ENCODE measurements at regions not wholly inside any gene's neighbourhood (a gene's known extent, or its start where the extent isn't known, plus 50 kb on each side); places are given as distances from the start of the nearest gene placed in this dataset.

DNA sequence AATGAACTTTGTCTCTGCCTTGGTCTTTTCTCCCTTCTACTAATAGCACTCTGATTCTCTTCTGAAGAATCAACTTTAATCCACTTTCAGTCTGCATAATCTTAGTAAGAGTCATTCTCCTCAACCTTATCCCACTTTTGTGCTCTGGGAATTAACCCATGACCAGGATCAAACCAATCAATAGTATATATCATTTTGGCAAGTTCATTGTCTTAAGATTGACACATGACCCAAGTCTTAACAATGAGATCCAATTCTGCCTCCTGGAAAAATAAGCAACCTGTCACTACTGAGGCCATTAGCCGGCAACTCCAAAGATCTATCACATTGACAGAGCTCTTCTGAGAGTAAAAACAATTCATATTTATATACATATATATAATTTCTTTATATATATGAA is 1358.4 kb upstream of the ADGRL3 start:
- 100% methylated on average over 1 of the region's 1 CpG for WGBS (ENCODE audit: insufficient coverage, insufficient replicate concordance, low lambda C conversion rate, missing lambda C conversion rate)
- ChIA-PET CTCF (no interaction called here), RAD21 (ENCODE audit: unreplicated experiment) (no interaction called here), POLR2A (no interaction called here), SMC1A (ENCODE audit: uncharacterized antibody, unreplicated experiment) (no interaction called here)
- H3K9ac ChIP-seq (ENCODE audit: control insufficient read depth, insufficient read depth, low read length) = no peak overlapping the region
- TF ChIP-seq CREB1 (IDR thresholded peaks at IDR 0.05; ENCODE audit: low read depth) (no peak), KLF5 (IDR thresholded peaks at IDR 0.05; ENCODE audit: partially characterized antibody) (no peak), MTA2 (IDR thresholded peaks at IDR 0.05; ENCODE audit: low read depth) (no peak), ZBED1 (IDR thresholded peaks at IDR 0.05; ENCODE audit: borderline replicate concordance) (no peak), ZNF274 (IDR thresholded peaks at IDR 0.05; ENCODE audit: insufficient read depth, insufficient read length) (no peak), MYC (IDR thresholded peaks at IDR 0.05; ENCODE audit: insufficient read depth, insufficient read length, insufficient replicate concordance, low read length, severe bottlenecking) (no peak), CHD4 (IDR thresholded peaks at IDR 0.05) (no peak), TCF3 (IDR thresholded peaks at IDR 0.05; ENCODE audit: borderline replicate concordance, insufficient read depth, low read depth, low read length) (no peak)
- FAIRE-seq = no peak
- no peaks in the 10 kb centered on the region for H3K36me3 ChIP-seq (ENCODE audit: control insufficient read depth in 2 of 2, insufficient read depth in 2 of 2, low read length in 1 of 2)
- no peak overlapping the region for H3K4me3 ChIP-seq
- no peak overlapping the region for H2AFZ ChIP-seq (ENCODE audit: control insufficient read depth, low read depth, low read length)
- no peaks in the 10 kb centered on the region for H3K79me2 ChIP-seq (ENCODE audit: control insufficient read depth, insufficient read depth, low read length)
- in situ Hi-C loops (cut with MboI) (no loop called here), intact Hi-C loops (cut with micrococcal nuclease; ENCODE audit: unreplicated experiment) (no loop called here)
- no peaks in the 10 kb centered on the region for H3K9me3 ChIP-seq (replicated peaks; ENCODE audit: control insufficient read depth, insufficient read depth, low read length)
- no peaks in the 10 kb centered on the region for H3K4me1 ChIP-seq (ENCODE audit: control insufficient read depth, insufficient read depth, low read length)
- no TSS peak for BruUV-seq (replicated peaks)
- H4K20me1 ChIP-seq (ENCODE audit: control insufficient read depth, insufficient read depth) = no peaks in the 10 kb centered on the region
- H3K4me2 ChIP-seq (ENCODE audit: control insufficient read depth, insufficient read depth) = no peak overlapping the region
- no peak for DNase-seq (ENCODE audit: low read depth, low spot score)
- no peaks in the 10 kb centered on the region for H3K27me3 ChIP-seq (replicated peaks in 1 of 2; ENCODE audit: control insufficient read depth in 2 of 2, insufficient read depth in 2 of 2, low read length in 1 of 2)
- no peak for ATAC-seq
- no peak overlapping the region for H3K27ac ChIP-seq (ENCODE audit: control insufficient read depth, insufficient read depth)

DNA sequence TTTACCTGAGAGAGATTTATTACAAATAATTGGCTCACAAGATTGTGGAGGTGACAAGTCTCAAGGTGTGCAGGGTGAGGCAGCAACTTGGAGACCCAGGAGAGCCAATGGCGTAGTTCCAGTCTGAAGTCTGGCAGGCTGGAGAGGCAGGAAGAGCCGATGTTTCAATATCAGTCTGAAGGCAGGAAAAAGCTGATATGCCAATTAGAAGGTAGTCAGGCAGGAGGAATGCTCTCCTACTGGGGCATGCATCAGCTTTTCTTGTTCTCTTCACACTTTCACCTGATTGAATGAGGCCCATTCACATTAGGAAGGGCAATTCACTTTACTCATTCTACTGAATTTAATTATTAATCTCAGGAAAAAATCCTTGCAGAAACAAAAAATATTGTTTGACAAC is 1351.7 kb upstream of the ADGRL3 start:
- Histone ChIP-seq H3K27me3 (replicated peaks in 1 of 2; ENCODE audit: control insufficient read depth in 2 of 2, insufficient read depth in 2 of 2, low read length in 1 of 2) (no peaks in the 10 kb centered on the region), H3K27ac (ENCODE audit: control insufficient read depth, insufficient read depth) (no peak overlapping the region), H3K79me2 (ENCODE audit: control insufficient read depth, insufficient read depth, low read length) (no peaks in the 10 kb centered on the region), H4K20me1 (ENCODE audit: control insufficient read depth, insufficient read depth) (no peaks in the 10 kb centered on the region), H2AFZ (ENCODE audit: control insufficient read depth, low read depth, low read length) (no peak overlapping the region), H3K9ac (ENCODE audit: control insufficient read depth, insufficient read depth, low read length) (no peak overlapping the region), H3K4me3 (no peak overlapping the region), H3K4me1 (ENCODE audit: control insufficient read depth, insufficient read depth, low read length) (no peaks in the 10 kb centered on the region), H3K9me3 (replicated peaks; ENCODE audit: control insufficient read depth, insufficient read depth, low read length) (no peaks in the 10 kb centered on the region), H3K36me3 (ENCODE audit: control insufficient read depth in 2 of 2, insufficient read depth in 2 of 2, low read length in 1 of 2) (no peaks in the 10 kb centered on the region), H3K4me2 (ENCODE audit: control insufficient read depth, insufficient read depth) (no peak overlapping the region)
- in situ Hi-C loops (cut with MboI) (no loop called here), intact Hi-C loops (cut with micrococcal nuclease; ENCODE audit: unreplicated experiment) (no loop called here)
- ChIA-PET SMC1A (ENCODE audit: uncharacterized antibody, unreplicated experiment) (no interaction called here), CTCF (no interaction called here), RAD21 (ENCODE audit: unreplicated experiment) (no interaction called here), POLR2A (no interaction called here)
- 0% methylated on average over 2 of the region's 2 CpGs for WGBS (ENCODE audit: insufficient coverage, insufficient replicate concordance, low lambda C conversion rate, missing lambda C conversion rate)
- no TSS peak for BruUV-seq (replicated peaks)
- ATAC-seq (no peak), FAIRE-seq (no peak), DNase-seq (ENCODE audit: low read depth, low spot score) (no peak)
- TF ChIP-seq CBX3 (IDR thresholded peaks at IDR 0.05; ENCODE audit: borderline replicate concordance, low read depth) = no peak
- TF ChIP-seq TARDBP (IDR thresholded peaks at IDR 0.05; ENCODE audit: borderline replicate concordance) = no peak

Data from GM12878 (cell line).